ENCODE measurements at regions not wholly inside any gene's neighbourhood (a gene's known extent, or its start where the extent isn't known, plus 50 kb on each side); places are given as distances from the start of the nearest gene placed in this dataset.

DNA sequence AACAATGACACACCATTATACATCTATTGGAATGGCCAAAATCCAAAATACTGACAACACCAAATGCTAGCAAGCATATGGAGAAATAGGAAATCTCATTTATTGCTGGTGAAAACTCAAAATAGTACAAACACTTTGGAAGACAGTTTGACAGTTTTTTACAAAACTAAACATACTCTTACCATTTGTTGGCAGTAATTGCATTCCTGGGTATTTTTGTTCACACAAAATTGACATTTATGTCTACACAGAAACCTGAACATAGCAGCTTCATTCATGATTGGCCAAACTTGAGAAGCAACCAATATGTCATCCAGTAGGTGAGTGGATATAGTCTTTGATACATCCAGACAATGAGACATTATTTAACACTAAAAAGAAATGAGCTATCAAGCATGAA lies 489.9 kb downstream of the PLOD2 start:
- no peak overlapping the region for H3K27ac ChIP-seq (ENCODE audit: low read depth in 1 of 2, low read length in 2 of 2)
- no peak overlapping the region for H3K9ac ChIP-seq (ENCODE audit: low read depth in 1 of 2, low read length in 2 of 2)
- TF ChIP-seq JUND (IDR thresholded peaks at IDR 0.05) (no peak), TAF1 (conservative IDR thresholded peaks at IDR 0.05) (no peak), GABPA (IDR thresholded peaks at IDR 0.05 in 1 of 2, conservative IDR thresholded peaks at IDR 0.05 in 1 of 2) (no peak), YY1 (IDR thresholded peaks at IDR 0.05) (no peak), HNF4G (IDR thresholded peaks at IDR 0.05) (no peak), FOXA1 (IDR thresholded peaks at IDR 0.05) (no peak), EGR1 (IDR thresholded peaks at IDR 0.05; ENCODE audit: low read depth in 2 of 2) (no peak), FOXA2 (IDR thresholded peaks at IDR 0.05) (no peak), RAD21 (IDR thresholded peaks at IDR 0.05) (no peak), RXRA (IDR thresholded peaks at IDR 0.05) (no peak), HNF4A (conservative IDR thresholded peaks at IDR 0.05) (no peak), NR2F2 (IDR thresholded peaks at IDR 0.05) (no peak), SP1 (IDR thresholded peaks at IDR 0.05) (no peak)
- TF ChIP-seq, protein P1, sequence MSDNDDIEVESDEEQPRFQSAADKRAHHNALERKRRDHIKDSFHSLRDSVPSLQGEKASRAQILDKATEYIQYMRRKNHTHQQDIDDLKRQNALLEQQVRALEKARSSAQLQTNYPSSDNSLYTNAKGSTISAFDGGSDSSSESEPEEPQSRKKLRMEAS (IDR thresholded peaks at IDR 0.05) = no peak
- TF ChIP-seq, protein P2, sequence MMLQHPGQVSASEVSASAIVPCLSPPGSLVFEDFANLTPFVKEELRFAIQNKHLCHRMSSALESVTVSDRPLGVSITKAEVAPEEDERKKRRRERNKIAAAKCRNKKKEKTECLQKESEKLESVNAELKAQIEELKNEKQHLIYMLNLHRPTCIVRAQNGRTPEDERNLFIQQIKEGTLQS (IDR thresholded peaks at IDR 0.05) = no peak
- TF ChIP-seq, protein P3, sequence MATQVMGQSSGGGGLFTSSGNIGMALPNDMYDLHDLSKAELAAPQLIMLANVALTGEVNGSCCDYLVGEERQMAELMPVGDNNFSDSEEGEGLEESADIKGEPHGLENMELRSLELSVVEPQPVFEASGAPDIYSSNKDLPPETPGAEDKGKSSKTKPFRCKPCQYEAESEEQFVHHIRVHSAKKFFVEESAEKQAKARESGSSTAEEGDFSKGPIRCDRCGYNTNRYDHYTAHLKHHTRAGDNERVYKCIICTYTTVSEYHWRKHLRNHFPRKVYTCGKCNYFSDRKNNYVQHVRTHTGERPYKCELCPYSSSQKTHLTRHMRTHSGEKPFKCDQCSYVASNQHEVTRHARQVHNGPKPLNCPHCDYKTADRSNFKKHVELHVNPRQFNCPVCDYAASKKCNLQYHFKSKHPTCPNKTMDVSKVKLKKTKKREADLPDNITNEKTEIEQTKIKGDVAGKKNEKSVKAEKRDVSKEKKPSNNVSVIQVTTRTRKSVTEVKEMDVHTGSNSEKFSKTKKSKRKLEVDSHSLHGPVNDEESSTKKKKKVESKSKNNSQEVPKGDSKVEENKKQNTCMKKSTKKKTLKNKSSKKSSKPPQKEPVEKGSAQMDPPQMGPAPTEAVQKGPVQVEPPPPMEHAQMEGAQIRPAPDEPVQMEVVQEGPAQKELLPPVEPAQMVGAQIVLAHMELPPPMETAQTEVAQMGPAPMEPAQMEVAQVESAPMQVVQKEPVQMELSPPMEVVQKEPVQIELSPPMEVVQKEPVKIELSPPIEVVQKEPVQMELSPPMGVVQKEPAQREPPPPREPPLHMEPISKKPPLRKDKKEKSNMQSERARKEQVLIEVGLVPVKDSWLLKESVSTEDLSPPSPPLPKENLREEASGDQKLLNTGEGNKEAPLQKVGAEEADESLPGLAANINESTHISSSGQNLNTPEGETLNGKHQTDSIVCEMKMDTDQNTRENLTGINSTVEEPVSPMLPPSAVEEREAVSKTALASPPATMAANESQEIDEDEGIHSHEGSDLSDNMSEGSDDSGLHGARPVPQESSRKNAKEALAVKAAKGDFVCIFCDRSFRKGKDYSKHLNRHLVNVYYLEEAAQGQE (IDR thresholded peaks at IDR 0.05) = no peak
- TF ChIP-seq, protein P4, sequence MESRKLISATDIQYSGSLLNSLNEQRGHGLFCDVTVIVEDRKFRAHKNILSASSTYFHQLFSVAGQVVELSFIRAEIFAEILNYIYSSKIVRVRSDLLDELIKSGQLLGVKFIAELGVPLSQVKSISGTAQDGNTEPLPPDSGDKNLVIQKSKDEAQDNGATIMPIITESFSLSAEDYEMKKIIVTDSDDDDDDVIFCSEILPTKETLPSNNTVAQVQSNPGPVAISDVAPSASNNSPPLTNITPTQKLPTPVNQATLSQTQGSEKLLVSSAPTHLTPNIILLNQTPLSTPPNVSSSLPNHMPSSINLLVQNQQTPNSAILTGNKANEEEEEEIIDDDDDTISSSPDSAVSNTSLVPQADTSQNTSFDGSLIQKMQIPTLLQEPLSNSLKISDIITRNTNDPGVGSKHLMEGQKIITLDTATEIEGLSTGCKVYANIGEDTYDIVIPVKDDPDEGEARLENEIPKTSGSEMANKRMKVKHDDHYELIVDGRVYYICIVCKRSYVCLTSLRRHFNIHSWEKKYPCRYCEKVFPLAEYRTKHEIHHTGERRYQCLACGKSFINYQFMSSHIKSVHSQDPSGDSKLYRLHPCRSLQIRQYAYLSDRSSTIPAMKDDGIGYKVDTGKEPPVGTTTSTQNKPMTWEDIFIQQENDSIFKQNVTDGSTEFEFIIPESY (IDR thresholded peaks at IDR 0.05) = no peak
- TF ChIP-seq, protein P5, sequence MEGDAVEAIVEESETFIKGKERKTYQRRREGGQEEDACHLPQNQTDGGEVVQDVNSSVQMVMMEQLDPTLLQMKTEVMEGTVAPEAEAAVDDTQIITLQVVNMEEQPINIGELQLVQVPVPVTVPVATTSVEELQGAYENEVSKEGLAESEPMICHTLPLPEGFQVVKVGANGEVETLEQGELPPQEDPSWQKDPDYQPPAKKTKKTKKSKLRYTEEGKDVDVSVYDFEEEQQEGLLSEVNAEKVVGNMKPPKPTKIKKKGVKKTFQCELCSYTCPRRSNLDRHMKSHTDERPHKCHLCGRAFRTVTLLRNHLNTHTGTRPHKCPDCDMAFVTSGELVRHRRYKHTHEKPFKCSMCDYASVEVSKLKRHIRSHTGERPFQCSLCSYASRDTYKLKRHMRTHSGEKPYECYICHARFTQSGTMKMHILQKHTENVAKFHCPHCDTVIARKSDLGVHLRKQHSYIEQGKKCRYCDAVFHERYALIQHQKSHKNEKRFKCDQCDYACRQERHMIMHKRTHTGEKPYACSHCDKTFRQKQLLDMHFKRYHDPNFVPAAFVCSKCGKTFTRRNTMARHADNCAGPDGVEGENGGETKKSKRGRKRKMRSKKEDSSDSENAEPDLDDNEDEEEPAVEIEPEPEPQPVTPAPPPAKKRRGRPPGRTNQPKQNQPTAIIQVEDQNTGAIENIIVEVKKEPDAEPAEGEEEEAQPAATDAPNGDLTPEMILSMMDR (IDR thresholded peaks at IDR 0.05; ENCODE audit: low read depth, low read length, missing input control) = no peak
- no peaks in the 10 kb centered on the region for H3K9me3 ChIP-seq (ENCODE audit: control insufficient read depth in 4 of 4, low read length in 3 of 4)
- H3K27me3 ChIP-seq (ENCODE audit: control insufficient read depth in 4 of 4, insufficient read depth in 4 of 4, low read length in 3 of 4) = no peaks in the 10 kb centered on the region
- H3K36me3 ChIP-seq (ENCODE audit: control insufficient read depth in 4 of 4, insufficient read depth in 3 of 4, low read depth in 1 of 4, low read length in 3 of 4) = no peaks in the 10 kb centered on the region
- no peak overlapping the region for H3K4me3 ChIP-seq (ENCODE audit: low read depth in 1 of 3, low read length in 3 of 3)
- no peak for DNase-seq (ENCODE audit: low spot score)
- H3K4me1 ChIP-seq (ENCODE audit: control insufficient read depth in 4 of 4, insufficient read depth in 4 of 4, low read length in 3 of 4) = no peaks in the 10 kb centered on the region
